GM12864 (cell line): ENCODE measurements at regions not wholly inside any gene's neighbourhood (a gene's known extent, or its start where the extent isn't known, plus 50 kb on each side); places are given as distances from the start of the nearest gene placed in this dataset.

ENCODE experiments used
- DNase-seq: peaks from one replicate; pipeline ENCODE4 v3.0.0-alpha.2; 2011; ENCODE audit warnings: low read depth
- H3K4me3 ChIP-seq: 2 replicates; pipeline ENCODE4 v1.5.1; 2011; ENCODE audit warnings: mild to moderate bottlenecking, low read depth, low read length, control low read depth
- CTCF ChIP-seq: IDR thresholded peaks from 2 replicates; pipeline ENCODE4 v1.5.1; 2011; ENCODE audit warnings: low read depth, mild to moderate bottlenecking, moderate library complexity, low read length, control low read depth, inconsistent platforms; ENCODE audit errors: missing control alignments

- H3K4me3 ChIP-seq = no peak overlapping the region
- DNase-seq = no peak
- TF ChIP-seq CTCF = no peak
These were observed 105.7 kb upstream of the AGA start for GRCh38 chr4:177547985-177548384.

- H3K4me3 ChIP-seq = no peak overlapping the region
- DNase-seq = no peak
- peak; percentile 53 for TF ChIP-seq CTCF
These were observed 112.9 kb upstream of the AGA start for GRCh38 chr4:177555007-177555574.

DNA sequence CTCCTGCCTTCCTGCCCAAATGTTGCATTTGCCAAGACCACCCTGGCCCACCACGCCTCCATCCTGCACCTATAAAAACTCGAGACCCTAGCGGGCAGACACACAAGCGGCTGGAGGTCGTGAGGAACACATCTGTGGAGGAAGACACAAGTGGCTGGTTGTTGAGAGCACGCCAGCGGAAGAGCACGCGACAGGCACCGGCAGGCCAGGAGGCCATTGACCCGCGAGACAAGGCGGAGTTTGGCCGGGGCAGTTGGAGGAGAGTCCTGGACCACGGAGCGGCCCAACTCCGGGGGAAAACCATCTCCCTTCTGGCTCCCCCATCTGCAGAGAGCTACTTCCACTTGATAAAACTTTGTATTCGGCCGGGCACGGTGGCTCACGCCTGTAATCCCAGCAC lies 115.2 kb upstream of the AGA start:
- no peak for TF ChIP-seq CTCF
- no peak for DNase-seq
- H3K4me3 ChIP-seq = no peak overlapping the region

GRCh38 chr4:177558995-177559394 lies 116.8 kb upstream of the AGA start:
- no peak for TF ChIP-seq CTCF
- DNase-seq = no peak
- no peak overlapping the region for H3K4me3 ChIP-seq

DNA sequence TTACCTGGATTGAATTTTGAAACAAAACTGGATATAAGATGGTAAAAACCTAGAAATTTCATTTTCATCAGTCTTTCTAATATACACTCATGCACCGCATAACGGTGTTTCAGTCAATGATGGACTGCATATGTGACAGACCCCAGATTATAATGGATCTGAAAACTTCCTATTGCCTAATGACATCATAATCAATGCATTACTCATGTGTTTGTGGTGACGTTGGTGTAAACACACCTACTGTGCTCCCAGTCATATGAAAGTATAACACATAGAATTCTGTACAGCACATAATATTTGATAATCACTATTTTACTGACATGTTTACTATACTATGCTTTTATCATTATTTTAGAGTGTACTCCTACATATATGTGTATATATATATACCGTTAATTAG lies 119.9 kb upstream of the AGA start:
- TF ChIP-seq CTCF = no peak
- H3K4me3 ChIP-seq = no peak overlapping the region
- DNase-seq = no peak

DNA sequence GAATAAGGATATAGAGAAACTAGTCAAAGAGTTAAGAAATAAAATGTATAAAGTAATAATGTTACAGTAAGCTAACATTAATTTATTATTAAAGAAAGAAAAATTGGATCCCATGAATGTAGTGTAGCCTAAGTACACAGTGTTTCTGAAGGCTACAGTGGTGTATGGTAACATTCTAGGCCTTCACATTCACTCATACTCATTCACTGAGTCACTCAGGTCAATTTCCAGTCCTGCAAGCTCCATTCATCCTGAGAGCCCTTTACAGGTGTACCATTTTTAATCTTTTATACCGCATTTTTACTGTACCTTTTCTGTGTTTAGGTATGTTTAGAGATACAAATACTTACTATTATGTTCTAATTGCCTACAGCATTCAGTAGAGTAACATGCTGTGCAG lies 120.6 kb upstream of the AGA start:
- TF ChIP-seq CTCF = no peak
- DNase-seq = no peak
- no peak overlapping the region for H3K4me3 ChIP-seq

- no peak for TF ChIP-seq CTCF
- DNase-seq = no peak
- H3K4me3 ChIP-seq = no peak overlapping the region
These were observed 124.5 kb upstream of the AGA start for GRCh38 chr4:177566691-177567090.
